ENCODE measurements at regions not wholly inside any gene's neighbourhood (a gene's known extent, or its start where the extent isn't known, plus 50 kb on each side); places are given as distances from the start of the nearest gene placed in this dataset.

GRCh38 chr16:6932871-6933385 is 399.7 kb upstream of the RBFOX1 start:
- no peak for DNase-seq (ENCODE audit: low read depth in 2 of 2)

GRCh38 chr16:6929868-6930267 is 402.8 kb upstream of the RBFOX1 start:
- no peak for DNase-seq (ENCODE audit: low read depth in 2 of 2)

- no peak for DNase-seq (ENCODE audit: low read depth in 2 of 2)
Observed at GRCh38 chr16:6926762-6927161, 405.9 kb upstream of the RBFOX1 start.

GRCh38 chr16:6926341-6926740 is 406.3 kb upstream of the RBFOX1 start:
- DNase-seq (ENCODE audit: low read depth in 2 of 2): no peak

- no peak for DNase-seq (ENCODE audit: low read depth in 2 of 2)
Observed at GRCh38 chr16:6918646-6919045, 414.0 kb upstream of the RBFOX1 start.

GRCh38 chr16:6916946-6917345 is 415.7 kb upstream of the RBFOX1 start:
- DNase-seq (ENCODE audit: low read depth in 2 of 2): no peak

- DNase-seq (ENCODE audit: low read depth in 2 of 2): no peak
Observed at GRCh38 chr16:6913566-6913965, 419.1 kb upstream of the RBFOX1 start.

- no peak for DNase-seq (ENCODE audit: low read depth in 2 of 2)
Observed at GRCh38 chr16:6910301-6910700, 422.3 kb upstream of the RBFOX1 start.

- DNase-seq (ENCODE audit: low read depth in 2 of 2): no peak
Observed at GRCh38 chr16:6905601-6906000, 427.0 kb upstream of the RBFOX1 start.

- no peak for DNase-seq (ENCODE audit: low read depth in 2 of 2)
Observed at GRCh38 chr16:6903671-6904070, 429.0 kb upstream of the RBFOX1 start.

GRCh38 chr16:6898896-6899295 is 433.7 kb upstream of the RBFOX1 start:
- DNase-seq (ENCODE audit: low read depth in 2 of 2): no peak

GRCh38 chr16:6897876-6898485 is 434.7 kb upstream of the RBFOX1 start:
- DNase-seq (ENCODE audit: low read depth in 2 of 2): no peak

GRCh38 chr16:6892966-6893365 is 439.7 kb upstream of the RBFOX1 start:
- DNase-seq (ENCODE audit: low read depth in 2 of 2): no peak

- no peak for DNase-seq (ENCODE audit: low read depth in 2 of 2)
Observed at GRCh38 chr16:6891496-6891895, 441.1 kb upstream of the RBFOX1 start.

- DNase-seq (ENCODE audit: low read depth in 2 of 2): no peak
Observed at GRCh38 chr16:6888531-6888930, 444.1 kb upstream of the RBFOX1 start.

GRCh38 chr16:6884002-6884401 is 448.6 kb upstream of the RBFOX1 start:
- DNase-seq (ENCODE audit: low read depth in 2 of 2): no peak

GRCh38 chr16:6880263-6880662 is 452.4 kb upstream of the RBFOX1 start:
- DNase-seq (ENCODE audit: low read depth in 2 of 2): no peak

GRCh38 chr16:6864671-6865070 is 468.0 kb upstream of the RBFOX1 start:
- no peak for DNase-seq (ENCODE audit: low read depth in 2 of 2)

GRCh38 chr16:6864244-6864643 is 468.4 kb upstream of the RBFOX1 start:
- no peak for DNase-seq (ENCODE audit: low read depth in 2 of 2)

GRCh38 chr16:6863135-6863534 is 469.5 kb upstream of the RBFOX1 start:
- DNase-seq (ENCODE audit: low read depth in 2 of 2): no peak

- DNase-seq (ENCODE audit: low read depth in 2 of 2): no peak
Observed at GRCh38 chr16:6861815-6862477, 470.7 kb upstream of the RBFOX1 start.

GRCh38 chr16:6861135-6861814 is 471.4 kb upstream of the RBFOX1 start:
- no peak for DNase-seq (ENCODE audit: low read depth in 2 of 2)

GRCh38 chr16:6857575-6857974 is 475.1 kb upstream of the RBFOX1 start:
- DNase-seq (ENCODE audit: low read depth in 2 of 2): no peak

Measured in stimulated activated CD8-positive, alpha-beta memory T cell treated with anti-CD3 and anti-CD28 coated beads, Interleukin-15, amount 100 ng/mL, for 4 hours (primary cell).